Central memory CD4-positive, alpha-beta T cell (primary cell): ENCODE measurements at regions not wholly inside any gene's neighbourhood (a gene's known extent, or its start where the extent isn't known, plus 50 kb on each side); places are given as distances from the start of the nearest gene placed in this dataset.
"Not testable (repeated sequence)": the region's sequence is repeated elsewhere in the genome, so short reads cannot be mapped to it uniquely, and the experiment has no call there.

Experiments used
- DNase-seq: peaks from one replicate; pipeline ENCODE4 v3.0.0; 2022

DNA sequence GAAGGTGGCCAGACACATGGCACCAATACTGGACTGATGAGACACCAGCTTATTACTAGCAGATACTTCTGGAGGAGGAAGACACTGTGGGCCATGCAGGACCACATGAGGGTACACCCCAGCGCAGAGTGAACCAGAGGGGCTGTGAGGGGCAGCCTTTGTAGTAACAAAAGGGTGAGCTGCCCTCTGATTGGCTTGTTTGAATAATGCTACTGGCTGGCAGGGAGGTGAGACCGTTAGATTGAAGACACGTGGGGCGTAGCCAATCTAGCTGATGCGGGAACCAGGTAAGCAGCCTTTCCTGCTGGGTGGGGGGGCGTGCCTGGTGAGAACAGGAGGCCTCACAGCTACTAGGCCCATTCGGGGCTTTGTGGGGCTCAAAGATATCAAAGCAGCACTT, 102.8 kb upstream of the SEC14L1 start:
- DNase-seq = no peak

DNA sequence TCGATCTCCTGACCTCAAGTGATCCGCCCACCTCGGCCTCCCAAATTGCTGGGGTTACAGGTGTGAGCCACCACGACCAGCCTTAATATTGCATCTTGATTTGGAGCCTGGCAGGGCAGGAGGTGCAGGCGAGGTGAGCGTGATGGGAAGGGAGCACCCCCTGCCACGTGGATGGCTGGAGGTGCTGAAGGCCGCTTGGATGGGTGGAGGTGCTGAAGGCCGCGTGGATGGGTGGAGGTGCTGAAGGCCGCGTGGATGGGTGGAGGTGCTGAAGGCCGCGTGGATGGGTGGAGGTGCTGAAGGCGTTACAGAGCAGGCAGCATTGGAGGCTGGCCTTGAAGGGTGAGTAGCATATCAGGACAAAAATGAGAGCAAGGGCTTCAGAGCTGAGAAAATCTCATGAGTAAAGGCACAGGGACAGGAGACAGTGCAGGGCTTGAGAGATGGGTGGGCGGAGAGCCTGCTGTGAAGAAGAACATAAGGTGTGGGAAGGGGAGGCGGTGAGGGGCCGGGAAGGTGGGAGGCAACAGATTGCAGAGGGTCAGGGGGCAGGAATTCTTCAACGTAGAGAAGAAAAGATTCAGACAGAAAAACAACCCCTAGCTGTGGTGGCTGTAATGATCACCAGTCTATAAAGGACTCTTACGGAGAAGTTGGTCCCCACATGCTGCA, 101.7 kb upstream of the SEC14L1 start:
- DNase-seq = no peak

DNA sequence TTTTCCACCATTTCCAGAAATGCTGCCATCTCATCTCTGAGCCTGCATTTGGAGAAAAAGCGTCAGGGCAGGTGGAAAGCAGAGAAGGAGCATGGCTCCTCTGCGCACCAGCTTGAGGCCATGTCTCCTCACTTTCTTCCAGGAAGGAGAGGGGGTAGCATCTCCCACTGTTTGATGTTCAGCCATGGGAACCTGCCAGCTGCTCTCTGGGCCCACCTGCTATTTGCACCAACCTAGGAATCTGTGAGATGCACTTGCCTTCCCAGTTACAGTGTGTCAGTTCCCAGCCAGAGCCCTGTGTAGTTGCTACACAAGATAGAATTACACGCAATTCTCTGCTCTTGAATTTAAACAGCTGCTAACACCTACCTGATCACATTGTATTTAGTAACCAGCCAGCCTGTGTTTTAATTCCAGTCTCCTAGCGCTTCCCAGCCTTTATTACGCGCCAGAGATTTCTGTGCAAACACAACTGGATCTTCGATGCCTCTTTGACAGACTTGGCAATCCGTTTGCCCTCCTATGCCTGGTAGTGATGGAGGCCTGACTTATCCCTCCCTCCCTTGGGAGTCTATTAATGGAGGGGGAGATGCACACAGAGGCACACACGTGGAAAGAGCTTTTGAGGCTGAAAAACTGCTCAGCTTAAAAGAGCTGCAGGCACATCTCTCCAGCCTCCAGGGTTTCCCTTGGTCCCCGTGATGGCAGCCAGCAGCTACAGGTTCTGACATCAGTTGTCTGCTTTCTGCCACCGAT, 98.1 kb upstream of the SEC14L1 start:
- no peak for DNase-seq

GRCh38 chr17:77045441-77046041, 95.2 kb upstream of the SEC14L1 start:
- DNase-seq = no peak

DNA sequence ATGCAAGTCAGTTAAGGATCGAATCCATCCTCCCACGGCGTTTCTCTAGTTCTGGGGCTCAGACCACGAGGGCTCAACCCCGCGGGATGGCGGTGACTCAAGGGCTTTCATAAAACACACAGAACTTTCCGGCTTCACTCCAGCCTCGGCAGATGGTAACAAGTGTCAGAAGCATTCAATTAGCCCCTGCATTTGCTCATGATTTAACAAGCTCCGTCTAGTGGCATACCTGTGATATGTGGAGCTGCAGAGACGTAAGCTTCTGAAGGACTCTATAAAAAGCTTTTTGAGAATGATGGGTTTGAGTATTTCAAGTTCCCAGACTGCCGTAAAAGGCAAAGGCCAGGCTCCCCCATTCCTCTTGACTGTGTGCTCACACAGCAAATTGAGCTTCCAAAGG, 91.3 kb upstream of the SEC14L1 start:
- no peak for DNase-seq

DNA sequence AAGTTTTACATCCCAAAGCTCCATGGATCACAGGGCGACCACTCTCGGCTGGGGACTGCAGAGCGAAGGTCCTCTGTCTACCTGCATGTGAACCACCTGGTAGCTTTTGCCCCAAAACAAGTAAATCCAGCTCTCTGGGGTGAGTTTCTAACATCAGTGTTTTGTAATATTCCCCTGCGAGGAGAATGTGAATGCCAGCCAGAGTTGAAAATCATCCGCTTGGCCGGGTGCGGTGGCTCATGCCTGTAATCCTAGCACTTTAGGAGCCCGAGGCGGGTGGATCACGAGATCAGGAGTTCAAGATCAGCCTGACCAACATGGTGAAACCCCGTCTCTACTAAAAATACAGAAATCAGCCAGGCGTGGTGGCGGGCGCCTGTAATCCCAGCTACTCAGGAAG, 89.9 kb upstream of the SEC14L1 start:
- not testable (repeated sequence) for DNase-seq

- no peak for DNase-seq
Observed at GRCh38 chr17:77054936-77055335, 85.8 kb upstream of the SEC14L1 start.

- no peak for DNase-seq
Observed at GRCh38 chr17:77055453-77055852, 85.3 kb upstream of the SEC14L1 start.

- no peak for DNase-seq
Observed at GRCh38 chr17:77058016-77058415, 82.8 kb upstream of the SEC14L1 start.

DNA sequence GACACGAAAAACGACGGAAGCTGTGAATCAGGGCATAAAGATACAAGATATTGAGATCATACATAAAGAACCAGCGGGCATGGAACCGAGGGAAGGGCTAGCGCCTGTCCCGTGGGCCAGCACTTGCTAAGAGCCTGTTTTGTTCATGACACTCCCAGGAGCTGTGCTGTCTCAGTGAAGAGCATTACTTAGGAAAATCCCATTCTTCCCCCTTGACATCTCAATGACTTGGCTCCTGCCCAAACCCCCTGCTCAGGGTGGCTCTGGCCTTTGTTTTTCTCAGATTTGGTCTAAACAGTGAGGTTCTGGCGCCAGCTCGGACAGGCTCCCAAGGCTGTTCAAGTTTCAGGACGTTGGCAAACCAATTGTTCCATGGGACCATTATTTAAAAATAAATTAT, 79.1 kb upstream of the SEC14L1 start:
- no peak for DNase-seq

DNA sequence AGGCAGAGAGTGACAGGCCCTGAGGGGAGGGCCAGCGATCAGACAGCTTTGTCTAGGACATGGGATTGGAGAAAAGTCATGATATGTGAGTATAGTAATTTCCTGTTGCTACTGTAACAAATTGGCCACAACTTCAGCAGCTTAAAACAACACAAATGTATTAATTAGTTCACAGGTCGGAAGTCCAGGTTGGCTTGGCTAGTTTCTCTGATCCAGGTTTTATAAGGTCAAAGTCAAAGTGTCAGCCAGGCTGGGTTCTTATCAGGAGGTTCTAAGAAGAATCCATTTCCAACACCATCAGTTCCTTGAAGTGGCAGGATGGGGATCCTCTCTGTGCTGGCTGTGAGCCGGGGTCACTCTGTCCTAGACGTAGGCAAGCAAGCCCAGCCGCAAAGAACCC, 76.2 kb upstream of the SEC14L1 start:
- no peak for DNase-seq

- no peak for DNase-seq
Observed at GRCh38 chr17:77066165-77066564, 74.6 kb upstream of the SEC14L1 start.

- DNase-seq = peak; percentile 34
Observed at GRCh38 chr17:77066726-77067409, 73.9 kb upstream of the SEC14L1 start.

- no peak for DNase-seq
Observed at GRCh38 chr17:77068915-77069314, 71.9 kb upstream of the SEC14L1 start.

- no peak for DNase-seq
Observed at GRCh38 chr17:77070888-77071279, 69.9 kb upstream of the SEC14L1 start.

- DNase-seq = no peak
Observed at GRCh38 chr17:77071925-77072490, 68.8 kb upstream of the SEC14L1 start.

GRCh38 chr17:77072670-77073069, 68.1 kb upstream of the SEC14L1 start:
- DNase-seq = no peak

GRCh38 chr17:77074681-77075080, 66.1 kb upstream of the SEC14L1 start:
- DNase-seq = no peak

DNA sequence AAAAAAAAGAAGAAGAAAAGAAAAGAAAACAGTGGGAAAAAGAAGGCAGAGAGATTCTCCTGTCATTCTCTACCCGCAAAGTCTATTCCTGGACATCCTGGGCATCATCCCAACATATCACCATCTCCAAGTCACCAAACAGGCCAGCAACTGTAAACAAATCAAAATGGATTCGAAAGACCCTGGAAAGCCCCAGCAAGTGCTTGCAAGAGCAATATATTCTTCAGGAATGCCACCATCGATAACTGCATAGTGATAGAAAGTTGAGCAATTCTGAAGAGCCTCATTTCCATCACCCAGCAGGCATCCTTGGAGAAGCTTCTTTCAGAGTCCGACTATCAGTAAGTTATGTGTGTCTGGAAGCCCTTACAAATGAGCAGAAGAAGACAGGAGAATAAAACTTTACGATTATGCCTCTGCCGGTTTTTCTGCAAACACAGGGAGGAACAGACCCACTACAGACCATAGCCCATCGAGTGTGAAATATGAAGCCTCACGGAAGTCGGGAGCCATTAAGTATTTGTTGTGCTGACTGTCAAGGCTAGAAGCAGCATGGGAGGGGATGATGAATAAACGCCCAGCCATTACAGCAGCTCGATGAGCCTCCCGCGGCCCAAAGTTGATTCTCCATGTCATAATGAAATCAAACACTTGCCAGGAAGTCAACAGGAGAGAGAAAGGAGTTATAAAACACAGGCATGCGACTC, 64.5 kb upstream of the SEC14L1 start:
- DNase-seq = no peak

DNA sequence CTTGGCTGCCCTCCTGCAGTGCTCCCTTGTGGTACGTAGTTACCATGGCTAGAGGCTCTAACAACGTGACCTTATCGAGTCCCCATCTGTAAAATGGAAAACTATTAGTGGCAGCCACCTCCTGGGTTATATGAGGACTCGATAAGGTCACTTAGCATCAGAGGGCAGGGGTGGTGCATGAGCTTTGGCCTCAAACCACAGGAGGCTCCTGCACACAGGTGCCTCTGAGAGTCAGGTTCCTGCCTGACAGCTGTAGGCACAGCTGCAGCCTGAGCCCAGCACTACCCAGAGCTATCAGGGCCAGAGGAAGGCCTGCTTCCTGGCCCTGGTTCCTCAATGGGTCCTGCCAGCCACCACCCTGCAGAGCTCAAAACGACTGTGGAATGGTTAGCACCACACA, 57.2 kb upstream of the SEC14L1 start:
- DNase-seq = no peak

GRCh38 chr17:77085926-77086432, 54.8 kb upstream of the SEC14L1 start:
- no peak for DNase-seq

- peak; percentile 64 for DNase-seq
Observed at GRCh38 chr17:77086433-77087010, 54.2 kb upstream of the SEC14L1 start.
